GM21423 (cell line): ENCODE measurements at regions not wholly inside any gene's neighbourhood (a gene's known extent, or its start where the extent isn't known, plus 50 kb on each side); places are given as distances from the start of the nearest gene placed in this dataset.
"Not testable (repeated sequence)": the region's sequence is repeated elsewhere in the genome, so short reads cannot be mapped to it uniquely, and the experiment has no call there.

Source experiments
- ATAC-seq: cut with Tn5 transposase; IDR thresholded peaks from one replicate; pipeline ENCODE4 v1.9.1; 2021; ENCODE audit warnings: mild to moderate bottlenecking, moderate library complexity; ENCODE audit not compliant: unreplicated experiment

DNA sequence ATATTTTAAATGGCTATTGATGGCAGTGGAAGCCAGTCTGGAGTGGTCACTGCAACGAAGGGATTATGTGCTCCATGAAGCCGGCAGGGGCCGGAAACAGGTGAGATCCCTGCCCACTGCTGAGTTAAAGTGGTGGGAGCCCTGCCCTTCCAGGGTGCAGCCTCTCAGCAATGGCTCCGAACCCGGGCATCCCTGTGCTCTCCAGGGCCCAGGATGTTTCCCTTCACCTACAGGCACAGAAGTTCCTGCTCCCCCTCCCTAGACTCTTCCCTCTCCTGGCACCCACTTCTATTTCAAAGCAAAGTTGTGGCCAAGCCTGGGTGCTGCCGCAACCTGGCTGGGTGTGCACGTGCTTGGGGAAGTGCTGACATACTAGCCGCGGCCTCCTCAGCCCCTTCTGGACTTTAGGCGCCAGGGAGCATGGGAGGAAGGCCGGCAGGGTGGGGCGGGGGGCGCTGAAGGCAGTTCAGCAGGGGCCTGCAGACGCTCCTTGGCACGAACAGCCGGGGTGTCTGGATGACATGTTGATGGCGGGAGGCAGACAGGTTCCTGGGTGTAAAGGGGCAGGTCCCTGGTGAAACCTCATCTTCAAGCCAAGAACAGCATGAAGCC lies 452.3 kb downstream of the HTR1B start:
- ATAC-seq, result no peak

GRCh38 chr6:76992553-76992952 lies 470.7 kb downstream of the HTR1B start:
- no peak for ATAC-seq

GRCh38 chr6:76984572-76984971 lies 478.7 kb downstream of the HTR1B start:
- ATAC-seq, result no peak

DNA sequence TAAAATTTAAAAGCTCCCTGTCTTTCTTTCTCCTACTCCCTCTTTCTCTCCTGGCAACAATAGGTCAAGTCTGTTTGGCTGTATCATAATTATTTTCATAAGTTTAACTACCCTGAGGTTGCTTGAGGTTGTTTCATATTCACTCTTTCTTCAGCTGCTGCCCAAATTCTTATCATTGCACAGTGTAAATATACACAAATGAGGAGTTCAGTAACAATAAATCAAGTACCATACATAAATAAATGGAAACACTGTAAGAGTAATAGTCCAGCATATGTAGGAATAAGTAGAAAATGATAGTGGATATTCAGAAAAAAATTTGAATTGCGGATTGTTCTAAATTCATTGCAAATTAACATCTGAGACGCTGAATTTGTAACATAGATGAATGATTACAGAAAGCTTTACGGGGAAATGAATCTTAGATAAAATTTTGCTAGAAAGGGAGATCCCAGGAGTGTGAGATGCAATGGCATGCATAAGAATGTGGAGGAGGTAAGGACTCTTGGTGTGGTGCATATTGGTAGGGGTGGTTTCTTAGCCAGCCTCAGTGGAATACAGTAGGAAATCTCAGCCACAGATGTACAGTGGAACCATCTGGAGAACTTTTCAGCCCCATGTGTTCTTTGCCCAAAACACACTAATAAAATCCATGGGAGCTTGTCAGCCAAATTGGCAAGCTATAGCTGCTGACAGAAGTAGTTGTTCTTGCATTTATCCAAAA lies 480.7 kb downstream of the HTR1B start:
- no peak for ATAC-seq

GRCh38 chr6:76972474-76972873 lies 490.8 kb downstream of the HTR1B start:
- no peak for ATAC-seq

GRCh38 chr6:76959177-76959576 lies 504.1 kb downstream of the HTR1B start:
- ATAC-seq, result not testable (repeated sequence)

DNA sequence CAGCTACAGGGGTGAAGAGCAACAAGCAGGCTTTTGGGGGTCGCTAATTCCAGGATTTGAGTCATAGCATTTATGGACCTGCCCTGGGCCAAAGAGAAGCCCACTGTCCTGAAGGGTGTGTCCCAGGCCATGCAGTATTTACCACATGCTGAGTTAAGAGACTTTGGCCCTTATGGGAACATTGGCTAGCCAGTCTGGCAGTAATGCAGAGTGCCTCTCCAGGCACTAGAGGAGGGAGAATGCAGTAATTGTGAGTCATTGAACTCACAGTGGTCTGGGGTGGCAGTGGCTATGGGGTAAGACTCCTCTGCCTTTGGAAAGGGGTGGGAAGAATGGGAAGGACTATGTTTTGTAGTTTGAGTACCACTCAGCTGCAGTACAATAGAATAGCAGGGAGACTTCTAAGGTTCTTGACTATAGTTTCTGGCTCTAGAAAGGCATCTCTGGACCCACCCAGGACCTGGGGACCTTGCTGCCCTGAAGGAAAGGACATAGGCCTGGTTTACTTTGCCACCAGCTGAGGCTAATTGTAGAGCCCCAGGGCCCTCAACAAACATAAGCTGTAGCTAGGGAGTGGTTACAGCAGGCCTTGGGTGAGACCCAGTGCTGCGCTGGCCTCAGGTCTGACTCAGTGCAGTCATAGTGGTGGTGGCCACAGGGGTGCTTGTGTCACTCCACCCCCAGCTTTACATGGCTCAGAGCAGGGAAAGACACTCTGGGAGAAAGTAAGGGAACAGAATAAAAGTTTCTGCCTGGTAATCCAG lies 520.9 kb downstream of the HTR1B start:
- no peak for ATAC-seq

DNA sequence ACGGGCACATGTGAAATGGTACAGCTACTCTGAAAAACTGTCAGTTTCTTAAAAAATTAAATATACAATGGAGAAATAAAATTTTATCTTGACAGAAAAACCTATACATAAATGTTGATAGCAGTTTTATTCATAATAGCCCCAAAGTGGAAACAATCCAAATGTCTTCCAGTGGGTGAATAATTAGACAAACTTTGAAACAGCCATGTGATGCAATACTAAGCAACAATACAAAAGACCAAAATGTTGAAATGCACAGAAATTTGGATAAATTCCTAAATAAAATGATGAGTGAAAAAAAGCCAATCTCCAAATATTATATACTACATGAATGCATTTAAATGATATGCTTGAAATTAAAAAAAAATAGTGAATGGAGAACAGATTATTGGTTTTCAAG lies 523.1 kb downstream of the HTR1B start:
- ATAC-seq, result no peak

- no peak for ATAC-seq
Measured at GRCh38 chr6:76914737-76915136, 548.6 kb downstream of the HTR1B start.

- not testable (repeated sequence) for ATAC-seq
Measured at GRCh38 chr6:76905541-76905940, 557.8 kb downstream of the HTR1B start.

DNA sequence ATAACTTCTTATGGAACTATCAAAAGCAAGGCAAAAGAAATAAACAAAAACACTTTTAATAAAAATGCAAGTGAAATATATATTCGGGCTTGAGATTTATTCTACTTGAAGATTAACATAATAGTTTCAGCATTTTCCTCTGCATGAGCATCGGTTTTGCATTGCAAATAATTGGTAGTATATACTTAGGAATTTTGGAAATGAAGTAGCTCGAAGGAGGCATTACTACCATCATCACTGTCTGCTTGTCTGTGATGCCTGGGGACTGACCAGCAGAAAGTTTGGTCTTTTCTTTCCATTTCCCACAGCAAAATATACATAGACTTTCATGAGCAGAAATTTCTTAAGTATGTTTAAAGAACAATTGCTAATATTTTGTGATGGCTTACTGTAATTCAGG lies 570.7 kb downstream of the HTR1B start:
- ATAC-seq, result no peak

DNA sequence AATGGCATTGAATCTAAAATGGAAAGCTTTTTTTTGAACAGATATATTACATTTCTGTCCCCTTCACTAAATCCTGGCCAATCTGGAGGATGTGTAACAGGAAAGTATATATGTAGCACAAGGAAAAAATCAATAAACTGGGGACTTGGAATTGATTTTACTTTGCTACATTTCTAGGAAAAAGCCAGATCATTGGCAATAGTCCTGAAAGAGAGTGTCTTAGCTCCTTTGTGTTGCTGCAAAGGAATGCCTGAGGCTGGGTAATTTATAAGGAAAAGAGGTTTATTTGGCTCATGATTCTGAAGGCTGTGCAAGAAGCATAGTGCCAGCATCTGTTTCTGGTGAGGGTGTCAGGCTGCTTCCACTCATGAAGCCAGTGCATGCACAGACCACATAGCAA lies 574.9 kb downstream of the HTR1B start:
- ATAC-seq, result no peak

DNA sequence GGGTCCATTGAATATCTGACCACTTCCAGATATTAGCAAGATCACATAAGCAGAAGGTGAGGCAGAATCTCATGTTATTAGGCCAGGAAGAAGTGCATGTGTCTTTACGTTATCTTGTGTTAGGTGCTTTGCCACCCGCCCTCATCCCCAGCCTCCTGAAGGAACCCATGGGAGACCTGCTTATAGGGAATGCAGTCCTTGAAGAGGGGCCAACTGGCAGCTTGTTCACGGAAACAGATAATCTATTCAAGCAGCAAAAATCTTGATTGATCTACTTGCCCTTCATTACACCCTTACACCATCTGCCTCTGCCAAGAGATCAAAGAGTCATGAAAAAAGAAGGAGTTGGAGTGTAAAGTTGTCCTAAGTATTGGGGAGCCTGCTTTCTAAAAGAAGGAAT lies 576.4 kb downstream of the HTR1B start:
- no peak for ATAC-seq

DNA sequence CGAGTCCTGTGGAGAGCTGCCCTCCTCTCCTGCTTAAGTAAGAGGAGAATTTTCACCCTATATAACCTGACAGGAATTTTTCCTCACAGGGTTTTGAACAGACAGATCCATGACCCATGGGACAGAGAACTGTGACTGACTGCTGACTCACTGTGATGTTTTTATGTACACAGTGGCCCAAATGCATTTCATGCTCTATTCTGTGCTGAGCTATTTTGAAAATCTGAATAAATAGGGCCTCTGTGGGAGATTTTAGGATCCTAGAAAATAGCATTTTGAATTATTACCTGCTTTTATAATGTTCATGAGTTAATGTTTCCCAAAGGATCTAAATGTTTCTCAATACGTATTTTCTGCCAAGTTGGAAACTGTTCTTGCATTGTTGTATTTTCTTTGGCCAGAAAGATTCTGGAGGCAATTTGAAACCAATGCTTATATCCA lies 577.4 kb downstream of the HTR1B start:
- ATAC-seq, result no peak

GRCh38 chr6:76881414-76881813 lies 581.9 kb downstream of the HTR1B start:
- ATAC-seq, result no peak

GRCh38 chr6:76876922-76877553 lies 586.3 kb downstream of the HTR1B start:
- ATAC-seq, result no peak

DNA sequence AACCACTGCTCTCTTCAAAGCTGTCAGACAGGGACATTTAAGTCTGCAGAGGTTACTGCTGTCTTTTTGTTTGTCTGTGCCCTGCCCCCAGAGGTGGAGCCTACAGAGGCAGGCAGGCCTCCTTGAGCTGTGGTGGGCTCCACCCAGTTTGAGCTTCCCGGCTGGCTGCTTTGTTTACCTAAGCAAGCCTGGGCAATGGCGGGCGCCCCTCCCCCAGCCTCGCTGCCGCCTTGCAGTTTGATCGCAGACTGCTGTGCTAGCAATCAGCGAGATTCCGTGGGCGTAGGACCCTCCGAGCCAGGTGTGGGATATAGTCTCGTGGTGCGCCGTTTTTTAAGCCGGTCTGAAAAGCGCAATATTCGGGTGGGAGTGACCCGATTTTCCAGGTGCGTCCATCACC lies 586.9 kb downstream of the HTR1B start:
- not testable (repeated sequence) for ATAC-seq

- ATAC-seq, result no peak
Measured at GRCh38 chr6:76867182-76867581, 596.1 kb downstream of the HTR1B start.

DNA sequence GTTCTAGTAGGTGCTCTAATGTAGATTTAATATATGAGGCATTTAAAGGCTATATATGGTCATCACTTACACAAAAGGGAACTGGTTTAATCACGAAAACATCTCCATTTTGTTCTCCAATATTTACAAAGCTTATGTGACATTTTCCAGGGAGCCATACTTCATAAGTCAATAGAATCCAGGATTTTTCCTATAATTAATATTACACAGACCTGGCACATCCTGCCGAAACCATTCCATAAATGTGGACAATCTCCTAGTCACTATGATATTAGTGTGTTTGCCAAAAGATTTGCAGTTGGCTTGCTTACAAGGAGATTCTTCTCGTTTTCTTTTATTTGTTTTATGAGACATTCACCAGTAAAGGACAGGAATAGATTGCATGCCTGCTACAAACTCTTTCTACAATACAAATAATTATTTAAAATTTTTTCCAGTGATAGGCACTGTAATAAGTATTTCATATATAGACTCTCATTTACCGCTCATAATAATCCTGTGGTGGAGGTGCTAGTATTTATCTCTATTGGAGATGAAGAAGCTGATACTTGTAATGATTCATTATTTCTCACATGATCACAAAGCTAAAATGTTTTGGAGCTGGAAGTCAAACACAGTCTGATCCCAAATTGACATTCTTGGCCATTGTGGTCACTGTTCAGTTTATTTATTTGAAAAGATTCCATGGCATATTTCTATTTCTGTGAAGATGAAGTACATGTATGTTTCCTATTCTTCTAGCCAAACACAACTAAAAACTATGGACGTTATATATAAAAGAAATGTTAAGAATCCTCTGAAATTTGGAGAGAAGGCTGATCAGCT lies 597.0 kb downstream of the HTR1B start:
- ATAC-seq, result no peak

DNA sequence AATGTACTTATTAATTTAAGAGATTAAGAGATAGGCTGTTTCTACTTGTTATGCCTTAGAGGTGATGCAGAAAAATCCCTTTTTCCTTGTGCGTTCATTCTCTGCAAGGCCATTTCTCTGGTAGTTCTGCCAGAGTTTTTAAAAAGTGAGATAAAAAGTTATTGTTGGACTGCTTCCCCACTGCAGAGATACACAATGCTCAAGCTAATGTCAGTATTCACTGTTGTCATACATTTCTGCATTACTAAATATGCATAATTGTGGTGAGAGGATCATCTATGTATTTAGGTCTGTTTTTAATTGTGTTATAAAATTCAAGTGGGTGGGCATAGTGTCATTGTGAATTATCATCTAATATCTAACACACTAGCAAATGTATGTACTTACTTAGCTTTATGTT lies 600.4 kb downstream of the HTR1B start:
- ATAC-seq, result no peak

DNA sequence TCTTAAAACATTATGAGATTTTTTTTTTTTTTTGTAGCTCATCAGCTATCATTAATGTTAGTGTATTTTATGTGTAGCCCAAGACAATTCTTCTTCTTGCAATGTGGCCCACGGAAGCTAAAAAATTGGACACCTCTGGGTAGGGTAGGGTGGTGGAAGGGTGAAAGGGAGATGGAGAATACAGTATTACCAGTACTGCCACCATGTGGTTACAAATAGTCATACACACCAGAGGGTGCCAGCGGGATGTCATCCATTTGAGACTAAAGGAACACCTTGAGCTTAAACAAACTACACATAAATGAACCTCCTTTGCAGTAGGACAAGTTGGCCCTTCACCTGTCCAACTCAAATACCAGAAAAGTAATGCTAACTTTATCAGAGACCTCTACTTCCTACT lies 601.9 kb downstream of the HTR1B start:
- ATAC-seq, result no peak
